Body of pancreas (tissue), 4 donors: ENCODE measurements at regions not wholly inside any gene's neighbourhood (a gene's known extent, or its start where the extent isn't known, plus 50 kb on each side); places are given as distances from the start of the nearest gene placed in this dataset.

Experiments
- ATAC-seq: fragments of 150-250 bp; one replicate; pipeline ENCODE4 v1.9.1; 2016
- DNase-seq, 4 donors: peaks; one replicate each; pipeline ENCODE4 v3.0.0-alpha.2; 2019
- H3K27ac ChIP-seq, 4 donors: fragments of 200-600 bp; sonication (generic); 1 replicate in 3 of 4; 2 replicates in 1 of 4; pipeline versions ENCODE4 v1.5.1 to v1.6.1; 2016 to 2019; ENCODE audit warnings: mild to moderate bottlenecking in 1 of 4, mixed read lengths in 1 of 4, moderate library complexity in 1 of 4
- H3K27me3 ChIP-seq, 2 donors: fragments of 200-600 bp; sonication (generic); one replicate each; pipeline ENCODE4 v1.6.0; 2016; ENCODE audit warnings: mild to moderate bottlenecking in 1 of 2
- H3K36me3 ChIP-seq, 2 donors: fragments of 200-600 bp; sonication (generic); replicated peaks in 1 of 2; 2 replicates each; pipeline ENCODE4 v1.5.1; 2016; ENCODE audit warnings: low read depth in 2 of 2; ENCODE audit not compliant: insufficient read depth in 1 of 2
- H3K4me1 ChIP-seq: fragments of 200-600 bp; sonication (generic); one replicate; pipeline ENCODE4 v1.6.0; 2016
- H3K4me3 ChIP-seq, 2 donors: fragments of 200-600 bp; sonication (generic); 1 replicate in 1 of 2; 2 replicates in 1 of 2; pipeline ENCODE4 v1.5.1; 2016 to 2019
- H3K9me3 ChIP-seq, 3 donors: fragments of 200-600 bp; sonication (generic); 1 replicate in 2 of 3; 2 replicates in 1 of 3; pipeline ENCODE4 v1.5.1; 2016
- CTCF ChIP-seq, 7 experiments: fragments of 450-650 bp in 4 of 7; fragments of 200-600 bp in 3 of 7; sonication (generic) in 3 of 7; IDR thresholded peaks; one replicate each; pipeline ENCODE4 v1.5.1; 2016 to 2019; ENCODE audit warnings: antibody characterized with exemption in 7 of 7
- POLR2A ChIP-seq, 3 donors: fragments of 450-650 bp; IDR thresholded peaks; one replicate each; pipeline ENCODE4 v1.6.1; 2016; ENCODE audit warnings: antibody characterized with exemption in 3 of 3, mild to moderate bottlenecking in 2 of 3
- WGBS, 2 donors: methylation state at CpG; one replicate each; pipeline ENCODE4 v1.1.5; 2017; 5-methylcytosine and 5-hydroxymethylcytosine counted together
- intact Hi-C: fragments of 100-400 bp; cut with DNase I; formaldehyde crosslinking; loops from one replicate; pipeline ENCODE4 v1.15.1; 2023

DNA sequence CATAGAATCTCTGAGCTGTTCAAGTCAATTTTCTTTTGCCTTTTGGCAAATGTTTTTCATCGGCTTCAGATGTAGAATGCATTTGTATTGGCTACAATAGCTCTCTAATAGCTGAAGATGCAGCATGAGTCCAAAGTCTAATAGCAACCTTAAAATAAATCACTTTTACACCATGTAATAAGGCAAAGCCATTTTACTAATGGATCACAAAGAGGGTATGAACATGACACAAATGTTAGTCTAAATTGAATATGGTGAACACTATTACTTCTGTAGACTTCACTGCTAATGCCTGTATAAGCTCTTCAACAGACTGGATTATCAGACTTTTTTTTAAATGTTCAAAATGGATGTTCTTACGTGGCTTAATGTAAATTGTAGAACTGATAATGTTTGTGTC, 645.3 kb downstream of the TLL1 start:
- ATAC-seq: no peak

DNA sequence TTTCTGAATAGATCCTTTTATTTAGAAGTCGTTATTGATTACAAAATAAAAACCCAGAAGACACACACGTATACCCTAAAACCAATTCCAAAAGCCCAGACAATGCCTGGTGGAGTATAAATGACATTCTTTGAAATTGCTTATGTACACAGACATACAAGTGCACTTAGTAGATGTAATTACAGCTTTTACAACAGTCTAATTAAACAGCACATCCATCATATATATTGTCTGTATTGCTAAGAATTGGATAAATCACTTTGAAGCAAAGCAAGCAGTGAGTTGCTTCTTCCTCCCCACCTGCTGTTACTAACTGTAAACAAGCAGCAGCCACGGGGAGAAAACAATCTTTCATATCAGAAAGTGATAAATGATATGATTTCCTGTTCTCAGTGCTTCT, 645.7 kb downstream of the TLL1 start:
- Histone ChIP-seq H3K27ac (no peak overlapping the region), H3K27me3 (no peaks in the 10 kb centered on the region), H3K4me3 (no peak overlapping the region), H3K4me1 (no peaks in the 10 kb centered on the region), H3K36me3 (no peaks in the 10 kb centered on the region), H3K9me3 (no peaks in the 10 kb centered on the region)
- TF ChIP-seq CTCF (IDR thresholded peaks at IDR 0.05): no peak
- 31 to 34% methylated on average over 3 of the region's 3 CpGs for WGBS, 2 donors
- intact Hi-C loops: no loop called here
- ATAC-seq: no peak
- DNase-seq: no peak

More for the DNA sequence above, 645.3 kb downstream of the TLL1 start:
- Histone ChIP-seq H3K27me3 (no peaks in the 10 kb centered on the region), H3K27ac (no peak overlapping the region), H3K9me3 (no peaks in the 10 kb centered on the region), H3K4me3 (no peak overlapping the region), H3K36me3 (no peaks in the 10 kb centered on the region), H3K4me1 (no peaks in the 10 kb centered on the region)
- no peak for TF ChIP-seq POLR2A (IDR thresholded peaks at IDR 0.05)
- no peak for DNase-seq
- 65 to 79% methylated on average over 2 of the region's 2 CpGs for WGBS, 2 donors
- intact Hi-C loops: no loop called here

GRCh38 chr4:166519774-166520173, 646.7 kb downstream of the TLL1 start:
- no peaks in the 10 kb centered on the region for H3K36me3 ChIP-seq
- intact Hi-C loops: no loop called here
- no peak overlapping the region for H3K4me3 ChIP-seq
- H3K27ac ChIP-seq: no peak overlapping the region
- H3K27me3 ChIP-seq: no peaks in the 10 kb centered on the region
- TF ChIP-seq POLR2A (IDR thresholded peaks at IDR 0.05) (no peak), CTCF (IDR thresholded peaks at IDR 0.05) (no peak)
- no peaks in the 10 kb centered on the region for H3K9me3 ChIP-seq
- H3K4me1 ChIP-seq: no peaks in the 10 kb centered on the region
- ATAC-seq (no peak), DNase-seq (no peak)
- WGBS, 2 donors: 76 to 78% methylated on average over 5 of the region's 5 CpGs

DNA sequence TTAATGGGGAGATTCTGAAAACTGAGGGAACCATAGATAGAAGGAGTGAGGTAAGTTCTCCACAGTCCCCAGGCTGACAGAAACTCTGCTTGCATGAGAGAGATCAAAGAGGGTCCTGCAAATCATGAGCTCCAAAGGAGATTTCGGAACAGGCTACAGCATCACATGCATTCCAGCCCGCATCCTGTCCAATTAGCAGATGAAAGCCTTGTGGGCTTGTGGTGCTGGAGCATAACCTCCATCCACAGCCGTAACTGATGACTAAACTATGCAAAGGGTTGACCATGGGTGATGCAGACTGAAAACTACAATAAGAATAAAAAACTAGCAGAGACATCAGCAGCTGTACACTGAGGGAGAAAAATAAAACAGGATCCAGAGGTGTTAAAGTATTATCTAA, 654.5 kb downstream of the TLL1 start:
- Histone ChIP-seq H3K36me3 (no peaks in the 10 kb centered on the region), H3K27me3 (no peaks in the 10 kb centered on the region), H3K9me3 (no peaks in the 10 kb centered on the region), H3K4me3 (no peak overlapping the region), H3K27ac (no peak overlapping the region), H3K4me1 (no peaks in the 10 kb centered on the region)
- intact Hi-C loops: no loop called here
- TF ChIP-seq CTCF (IDR thresholded peaks at IDR 0.05) (no peak), POLR2A (IDR thresholded peaks at IDR 0.05) (no peak)
- DNase-seq: no peak
- ATAC-seq: no peak
- WGBS, 2 donors: 70 to 75% methylated on average over 3 of the region's 3 CpGs

- no peaks in the 10 kb centered on the region for H3K4me1 ChIP-seq
- H3K36me3 ChIP-seq: no peaks in the 10 kb centered on the region
- TF ChIP-seq POLR2A (IDR thresholded peaks at IDR 0.05) (no peak), CTCF (IDR thresholded peaks at IDR 0.05) (no peak)
- intact Hi-C loops: no loop called here
- H3K27ac ChIP-seq: no peak overlapping the region
- H3K27me3 ChIP-seq: no peaks in the 10 kb centered on the region
- H3K4me3 ChIP-seq: no peak overlapping the region
- no peak for DNase-seq
- no peak for ATAC-seq
- 69 to 70% methylated on average over 3 of the region's 3 CpGs for WGBS, 2 donors
- H3K9me3 ChIP-seq: no peaks in the 10 kb centered on the region
These were observed 658.7 kb downstream of the TLL1 start for GRCh38 chr4:166531703-166532102.
